SK-N-SH treated with all-trans-retinoic acid at 6 μM for 48 hours (cell line): ENCODE measurements at regions not wholly inside any gene's neighbourhood (a gene's known extent, or its start where the extent isn't known, plus 50 kb on each side); places are given as distances from the start of the nearest gene placed in this dataset.

Experiments
- ATAC-seq: fragments of 200-7000 bp; cut with Tn5 transposase; 3 replicates; pipeline ENCODE4 v1.9.1; 2020; ENCODE audit warnings: mild to moderate bottlenecking, moderate library complexity
- ARNTL ChIP-seq: fragments of 450-650 bp; formaldehyde crosslinking; IDR thresholded peaks from 2 replicates; pipeline ENCODE4 v1.5.0; 2020; ENCODE audit warnings: low read depth, mild to moderate bottlenecking, moderate library complexity, borderline replicate concordance
- BACH2 ChIP-seq: fragments of 250-450 bp; sonication (Bioruptor Pico); IDR thresholded peaks from 2 replicates; pipeline ENCODE4 v1.9.0; 2021; ENCODE audit warnings: mild to moderate bottlenecking, borderline replicate concordance
- ESRRG ChIP-seq: fragments of 250-450 bp; sonication (Bioruptor Pico); IDR thresholded peaks from 2 replicates; pipeline ENCODE4 v1.6.1; 2021; ENCODE audit warnings: mild to moderate bottlenecking
- GLIS3 ChIP-seq: fragments of 250-450 bp; sonication (Bioruptor Pico); IDR thresholded peaks from 2 replicates; pipeline ENCODE4 v1.5.0; 2020; ENCODE audit warnings: mild to moderate bottlenecking, moderate library complexity
- ISL1 ChIP-seq: fragments of 250-450 bp; sonication (Bioruptor Pico); IDR thresholded peaks from 2 replicates; pipeline ENCODE4 v2.1.2; 2022; ENCODE audit warnings: mild to moderate bottlenecking, moderate library complexity
- OSR1 ChIP-seq: fragments of 250-450 bp; sonication (Bioruptor Pico); IDR thresholded peaks from 2 replicates; pipeline ENCODE4 v1.8.0; 2022; ENCODE audit warnings: moderate library complexity, mild to moderate bottlenecking, inconsistent platforms
- PPARA ChIP-seq: fragments of 250-450 bp; sonication (Bioruptor Pico); IDR thresholded peaks from 2 replicates; pipeline ENCODE4 v1.5.0; 2020; ENCODE audit warnings: mild to moderate bottlenecking, borderline replicate concordance
- RARB ChIP-seq: fragments of 250-450 bp; sonication (Bioruptor Pico); IDR thresholded peaks from 2 replicates; pipeline ENCODE4 v1.8.0; 2021; ENCODE audit warnings: mild to moderate bottlenecking, moderate library complexity
- SNAI2 ChIP-seq: fragments of 250-450 bp; sonication (Bioruptor Pico); IDR thresholded peaks from 2 replicates; pipeline ENCODE4 v1.5.0; 2020; ENCODE audit warnings: mild to moderate bottlenecking, moderate library complexity
- TCF4 ChIP-seq: fragments of 250-450 bp; sonication (Bioruptor Pico); IDR thresholded peaks from 2 replicates; pipeline ENCODE4 v1.8.0; 2021; ENCODE audit warnings: mild to moderate bottlenecking, moderate library complexity, borderline replicate concordance
- TOX ChIP-seq: fragments of 250-450 bp; sonication (Bioruptor Pico); IDR thresholded peaks from 2 replicates; pipeline ENCODE4 v1.8.0; 2021; ENCODE audit warnings: mild to moderate bottlenecking, moderate library complexity, borderline replicate concordance
- ZC3H10 ChIP-seq: fragments of 250-450 bp; sonication (Bioruptor Pico); IDR thresholded peaks from 2 replicates; pipeline ENCODE4 v1.5.1; 2021; ENCODE audit warnings: mild to moderate bottlenecking, moderate library complexity
- ZFP3 ChIP-seq: fragments of 250-450 bp; sonication (Bioruptor Pico); IDR thresholded peaks from 2 replicates; pipeline ENCODE4 v1.5.0; 2020; ENCODE audit warnings: mild to moderate bottlenecking, moderate library complexity
- ZFP30 ChIP-seq: fragments of 450-650 bp; formaldehyde crosslinking; IDR thresholded peaks from 2 replicates; pipeline ENCODE4 v1.5.0; 2022; ENCODE audit warnings: mild to moderate bottlenecking, moderate library complexity
- ZNF565 ChIP-seq: fragments of 450-650 bp; formaldehyde crosslinking; conservative IDR thresholded peaks from 2 replicates; pipeline ENCODE4 v1.5.0; 2020; ENCODE audit warnings: low read depth, mild to moderate bottlenecking, moderate library complexity
- ZNF70 ChIP-seq: fragments of 450-650 bp; formaldehyde crosslinking; IDR thresholded peaks from 2 replicates; pipeline ENCODE4 v1.5.0; 2020; ENCODE audit warnings: mild to moderate bottlenecking, moderate library complexity
- ZNF8 ChIP-seq: fragments of 450-650 bp; formaldehyde crosslinking; IDR thresholded peaks from 2 replicates; pipeline ENCODE4 v1.5.0; 2020; ENCODE audit warnings: mild to moderate bottlenecking, moderate library complexity
- TF ChIP-seq, protein P1 (sequence below): fragments of 250-450 bp; sonication (Bioruptor Pico); IDR thresholded peaks from 2 replicates; pipeline ENCODE4 v1.8.0; 2021; ENCODE audit warnings: low read depth, mild to moderate bottlenecking, moderate library complexity, borderline replicate concordance
- TF ChIP-seq, protein P2 (sequence below): fragments of 250-450 bp; sonication (Bioruptor Pico); IDR thresholded peaks from 2 replicates; pipeline ENCODE4 v1.5.1; 2021; ENCODE audit warnings: mild to moderate bottlenecking, moderate library complexity
- TF ChIP-seq, protein P3 (sequence below): fragments of 250-450 bp; sonication (Bioruptor Pico); IDR thresholded peaks from 2 replicates; pipeline ENCODE4 v1.5.1; 2020; ENCODE audit warnings: low read depth, mild to moderate bottlenecking, moderate library complexity
- TF ChIP-seq, protein P4 (sequence below): fragments of 250-450 bp; sonication (Bioruptor Pico); IDR thresholded peaks from 2 replicates; pipeline ENCODE4 v1.5.0; 2020; ENCODE audit warnings: mild to moderate bottlenecking, moderate library complexity

DNA sequence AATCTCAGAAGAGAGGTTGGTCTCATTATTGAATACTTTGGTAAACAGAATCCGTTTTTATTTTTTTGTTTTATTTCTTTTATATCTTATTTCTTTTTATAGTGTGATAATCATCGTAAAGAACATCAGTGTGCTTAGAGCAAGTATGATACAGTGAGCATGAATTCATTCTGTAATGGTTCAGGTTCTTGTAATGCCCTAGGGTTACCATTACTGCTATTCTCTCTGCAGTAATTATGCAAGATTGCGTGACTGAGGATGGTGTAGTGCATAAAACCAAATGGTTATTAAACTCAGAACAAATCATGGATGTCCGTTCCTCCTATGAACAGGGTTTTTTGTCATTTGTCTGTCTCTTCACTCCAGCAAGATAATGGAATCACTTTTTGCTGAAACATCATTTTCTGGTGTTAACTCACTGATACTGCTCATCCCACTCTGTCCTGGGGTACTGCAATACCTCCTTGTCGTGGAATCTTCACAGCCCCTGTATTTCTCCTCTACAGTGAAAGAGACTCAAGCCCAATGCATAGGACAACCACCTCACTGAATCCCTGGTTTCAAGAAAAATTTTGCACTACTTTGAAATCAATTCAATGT lies 274.8 kb upstream of the ST6GAL2 start (continued):
- TF ChIP-seq, protein P1, sequence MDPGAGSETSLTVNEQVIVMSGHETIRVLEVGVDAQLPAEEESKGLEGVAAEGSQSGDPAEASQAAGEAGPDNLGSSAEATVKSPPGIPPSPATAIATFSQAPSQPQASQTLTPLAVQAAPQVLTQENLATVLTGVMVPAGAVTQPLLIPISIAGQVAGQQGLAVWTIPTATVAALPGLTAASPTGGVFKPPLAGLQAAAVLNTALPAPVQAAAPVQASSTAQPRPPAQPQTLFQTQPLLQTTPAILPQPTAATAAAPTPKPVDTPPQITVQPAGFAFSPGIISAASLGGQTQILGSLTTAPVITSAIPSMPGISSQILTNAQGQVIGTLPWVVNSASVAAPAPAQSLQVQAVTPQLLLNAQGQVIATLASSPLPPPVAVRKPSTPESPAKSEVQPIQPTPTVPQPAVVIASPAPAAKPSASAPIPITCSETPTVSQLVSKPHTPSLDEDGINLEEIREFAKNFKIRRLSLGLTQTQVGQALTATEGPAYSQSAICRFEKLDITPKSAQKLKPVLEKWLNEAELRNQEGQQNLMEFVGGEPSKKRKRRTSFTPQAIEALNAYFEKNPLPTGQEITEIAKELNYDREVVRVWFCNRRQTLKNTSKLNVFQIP (CRISPR knock-in tag) = no peak
- TF ChIP-seq ISL1 (CRISPR knock-in tag) = no peak
- no peak for TF ChIP-seq ZNF70 (CRISPR knock-in tag)
- no peak for TF ChIP-seq PPARA (CRISPR knock-in tag)
- TF ChIP-seq, all 23 proteins: peak for 0

DNA sequence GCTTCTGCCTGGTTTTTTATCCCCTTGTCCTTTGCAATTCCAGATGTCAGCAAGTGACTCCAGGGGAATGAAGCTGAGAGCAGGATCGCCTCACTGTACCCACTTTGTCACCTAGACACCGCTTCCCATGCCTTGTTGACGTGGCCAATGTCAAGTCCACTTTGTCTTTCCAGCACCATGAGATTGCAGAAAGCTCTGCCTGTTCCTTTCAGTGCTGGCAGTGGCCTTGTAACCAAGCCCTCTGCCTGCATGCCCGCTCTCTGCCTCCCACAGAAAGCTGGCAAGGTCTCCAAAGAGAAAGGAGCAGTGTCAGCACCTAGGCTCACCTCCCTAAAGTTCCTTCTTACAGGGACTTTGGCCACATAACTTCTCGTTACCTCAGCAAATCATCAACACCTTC lies 282.2 kb upstream of the ST6GAL2 start:
- TF ChIP-seq ZNF8 (CRISPR knock-in tag) = no peak
- TF ChIP-seq TOX (CRISPR knock-in tag) = no peak
- no peak for TF ChIP-seq RARB (CRISPR knock-in tag)
- no peak for TF ChIP-seq GLIS3 (CRISPR knock-in tag)
- TF ChIP-seq SNAI2 = no peak
- TF ChIP-seq ZC3H10 = no peak
- TF ChIP-seq ZNF565 (CRISPR knock-in tag) = no peak
- TF ChIP-seq TCF4 (CRISPR knock-in tag) = no peak
- TF ChIP-seq, protein P2, sequence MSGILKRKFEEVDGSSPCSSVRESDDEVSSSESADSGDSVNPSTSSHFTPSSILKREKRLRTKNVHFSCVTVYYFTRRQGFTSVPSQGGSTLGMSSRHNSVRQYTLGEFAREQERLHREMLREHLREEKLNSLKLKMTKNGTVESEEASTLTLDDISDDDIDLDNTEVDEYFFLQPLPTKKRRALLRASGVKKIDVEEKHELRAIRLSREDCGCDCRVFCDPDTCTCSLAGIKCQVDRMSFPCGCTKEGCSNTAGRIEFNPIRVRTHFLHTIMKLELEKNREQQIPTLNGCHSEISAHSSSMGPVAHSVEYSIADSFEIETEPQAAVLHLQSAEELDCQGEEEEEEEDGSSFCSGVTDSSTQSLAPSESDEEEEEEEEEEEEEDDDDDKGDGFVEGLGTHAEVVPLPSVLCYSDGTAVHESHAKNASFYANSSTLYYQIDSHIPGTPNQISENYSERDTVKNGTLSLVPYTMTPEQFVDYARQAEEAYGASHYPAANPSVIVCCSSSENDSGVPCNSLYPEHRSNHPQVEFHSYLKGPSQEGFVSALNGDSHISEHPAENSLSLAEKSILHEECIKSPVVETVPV (CRISPR knock-in tag) = no peak
- no peak for TF ChIP-seq OSR1 (CRISPR knock-in tag)
- no peak for TF ChIP-seq ZFP3
- no peak for TF ChIP-seq ZNF70 (CRISPR knock-in tag)
- no peak for TF ChIP-seq BACH2
- no peak for TF ChIP-seq ESRRG (CRISPR knock-in tag)
- TF ChIP-seq, all 23 proteins: peak for 0
- ATAC-seq = no peak

- TF ChIP-seq GLIS3 (CRISPR knock-in tag) (no peak), ARNTL (CRISPR knock-in tag) (no peak), RARB (CRISPR knock-in tag) (no peak), ISL1 (CRISPR knock-in tag) (no peak), ESRRG (CRISPR knock-in tag) (no peak), TCF4 (CRISPR knock-in tag) (no peak), ZNF565 (CRISPR knock-in tag) (no peak), PPARA (CRISPR knock-in tag) (no peak), BACH2 (no peak), TOX (CRISPR knock-in tag) (no peak), ZNF8 (CRISPR knock-in tag) (no peak), OSR1 (CRISPR knock-in tag) (no peak), ZFP30 (no peak)
- TF ChIP-seq, protein P3, sequence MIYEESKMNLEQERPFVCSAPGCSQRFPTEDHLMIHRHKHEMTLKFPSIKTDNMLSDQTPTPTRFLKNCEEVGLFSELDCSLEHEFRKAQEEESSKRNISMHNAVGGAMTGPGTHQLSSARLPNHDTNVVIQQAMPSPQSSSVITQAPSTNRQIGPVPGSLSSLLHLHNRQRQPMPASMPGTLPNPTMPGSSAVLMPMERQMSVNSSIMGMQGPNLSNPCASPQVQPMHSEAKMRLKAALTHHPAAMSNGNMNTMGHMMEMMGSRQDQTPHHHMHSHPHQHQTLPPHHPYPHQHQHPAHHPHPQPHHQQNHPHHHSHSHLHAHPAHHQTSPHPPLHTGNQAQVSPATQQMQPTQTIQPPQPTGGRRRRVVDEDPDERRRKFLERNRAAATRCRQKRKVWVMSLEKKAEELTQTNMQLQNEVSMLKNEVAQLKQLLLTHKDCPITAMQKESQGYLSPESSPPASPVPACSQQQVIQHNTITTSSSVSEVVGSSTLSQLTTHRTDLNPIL (CRISPR knock-in tag) = no peak
- TF ChIP-seq, protein P1 (CRISPR knock-in tag) = no peak
- TF ChIP-seq, protein P4, sequence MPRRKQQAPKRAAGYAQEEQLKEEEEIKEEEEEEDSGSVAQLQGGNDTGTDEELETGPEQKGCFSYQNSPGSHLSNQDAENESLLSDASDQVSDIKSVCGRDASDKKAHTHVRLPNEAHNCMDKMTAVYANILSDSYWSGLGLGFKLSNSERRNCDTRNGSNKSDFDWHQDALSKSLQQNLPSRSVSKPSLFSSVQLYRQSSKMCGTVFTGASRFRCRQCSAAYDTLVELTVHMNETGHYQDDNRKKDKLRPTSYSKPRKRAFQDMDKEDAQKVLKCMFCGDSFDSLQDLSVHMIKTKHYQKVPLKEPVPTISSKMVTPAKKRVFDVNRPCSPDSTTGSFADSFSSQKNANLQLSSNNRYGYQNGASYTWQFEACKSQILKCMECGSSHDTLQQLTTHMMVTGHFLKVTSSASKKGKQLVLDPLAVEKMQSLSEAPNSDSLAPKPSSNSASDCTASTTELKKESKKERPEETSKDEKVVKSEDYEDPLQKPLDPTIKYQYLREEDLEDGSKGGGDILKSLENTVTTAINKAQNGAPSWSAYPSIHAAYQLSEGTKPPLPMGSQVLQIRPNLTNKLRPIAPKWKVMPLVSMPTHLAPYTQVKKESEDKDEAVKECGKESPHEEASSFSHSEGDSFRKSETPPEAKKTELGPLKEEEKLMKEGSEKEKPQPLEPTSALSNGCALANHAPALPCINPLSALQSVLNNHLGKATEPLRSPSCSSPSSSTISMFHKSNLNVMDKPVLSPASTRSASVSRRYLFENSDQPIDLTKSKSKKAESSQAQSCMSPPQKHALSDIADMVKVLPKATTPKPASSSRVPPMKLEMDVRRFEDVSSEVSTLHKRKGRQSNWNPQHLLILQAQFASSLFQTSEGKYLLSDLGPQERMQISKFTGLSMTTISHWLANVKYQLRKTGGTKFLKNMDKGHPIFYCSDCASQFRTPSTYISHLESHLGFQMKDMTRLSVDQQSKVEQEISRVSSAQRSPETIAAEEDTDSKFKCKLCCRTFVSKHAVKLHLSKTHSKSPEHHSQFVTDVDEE (CRISPR knock-in tag) = no peak
- ATAC-seq = no peak
Measured at GRCh38 chr2:107174171-107174570, 288.2 kb upstream of the ST6GAL2 start.
